Prostate gland (tissue), 2 donors: ENCODE measurements at regions not wholly inside any gene's neighbourhood (a gene's known extent, or its start where the extent isn't known, plus 50 kb on each side); places are given as distances from the start of the nearest gene placed in this dataset.

ENCODE experiments used
- DNase-seq: peaks from one replicate; pipeline ENCODE4 v3.0.0-alpha.2; 2019; ENCODE audit warnings: low spot score
- H3K27ac ChIP-seq, 2 donors: fragments of 200-600 bp; sonication (generic); 2 replicates each; pipeline ENCODE4 v1.5.1; 2017 to 2019
- H3K27me3 ChIP-seq: fragments of 200-600 bp; sonication (generic); replicated peaks from 2 replicates; pipeline ENCODE4 v1.5.1; 2019; ENCODE audit not compliant: insufficient read depth
- H3K36me3 ChIP-seq, 2 donors: fragments of 200-600 bp; sonication (generic); 1 replicate in 1 of 2; 2 replicates in 1 of 2; pipeline versions ENCODE4 v1.5.1 to v1.8.1; 2017 to 2019
- H3K4me1 ChIP-seq: fragments of 200-600 bp; sonication (generic); replicated peaks from 2 replicates; pipeline ENCODE4 v1.5.1; 2019
- H3K4me3 ChIP-seq, 2 donors: fragments of 200-600 bp; sonication (generic); 2 replicates each; pipeline ENCODE4 v1.5.1; 2017 to 2019
- H3K9me3 ChIP-seq: fragments of 200-600 bp; sonication (generic); 2 replicates; pipeline ENCODE4 v1.5.1; 2017
- CTCF ChIP-seq, 4 experiments: fragments of 200-600 bp in 2 of 4; fragments of 450-650 bp in 2 of 4; sonication (generic) in 2 of 4; IDR thresholded peaks; 1 replicate in 3 of 4; 2 replicates in 1 of 4; pipeline ENCODE4 v1.5.1; 2016 to 2019; ENCODE audit warnings: antibody characterized with exemption in 4 of 4, mild to moderate bottlenecking in 2 of 4, moderate library complexity in 2 of 4
- POLR2A ChIP-seq: fragments of 450-650 bp; IDR thresholded peaks from one replicate; pipeline ENCODE4 v1.6.1; 2016; ENCODE audit warnings: antibody characterized with exemption, mild to moderate bottlenecking
- POLR2AphosphoS5 ChIP-seq: sonication (generic); formaldehyde crosslinking; IDR thresholded peaks from one replicate; pipeline ENCODE4 v1.6.1; 2017; ENCODE audit warnings: antibody characterized with exemption
- WGBS: methylation state at CpG from one replicate; pipeline ENCODE4 v1.1.5; 2018; 5-methylcytosine and 5-hydroxymethylcytosine counted together
- intact Hi-C: fragments of 100-400 bp; cut with DNase I; formaldehyde crosslinking; loops from one replicate; pipeline ENCODE4 v1.14.2; 2022

GRCh38 chr4:189513421-189513820, 427.3 kb upstream of the FRG1 start:
- no peaks in the 10 kb centered on the region for H3K36me3 ChIP-seq
- 25% methylated on average over 7 of the region's 7 CpGs for WGBS
- DNase-seq = no peak
- H3K4me3 ChIP-seq = no peak overlapping the region
- no peaks in the 10 kb centered on the region for H3K27me3 ChIP-seq
- H3K27ac ChIP-seq = no peak overlapping the region
- H3K9me3 ChIP-seq = no peaks in the 10 kb centered on the region
- H3K4me1 ChIP-seq = no peaks in the 10 kb centered on the region
- intact Hi-C loops = no loop called here
- TF ChIP-seq CTCF (IDR thresholded peaks at IDR 0.05) (no peak), POLR2AphosphoS5 (no peak), POLR2A (no peak)

GRCh38 chr4:189514209-189514608, 426.5 kb upstream of the FRG1 start:
- TF ChIP-seq POLR2AphosphoS5 (no peak), POLR2A (no peak), CTCF (IDR thresholded peaks at IDR 0.05) (no peak)
- H3K9me3 ChIP-seq = no peaks in the 10 kb centered on the region
- no peak overlapping the region for H3K4me3 ChIP-seq
- DNase-seq = no peak
- WGBS = over 99% methylated on average over 6 of the region's 9 CpGs
- H3K27ac ChIP-seq = no peak overlapping the region
- intact Hi-C loops = no loop called here
- no peaks in the 10 kb centered on the region for H3K4me1 ChIP-seq
- no peaks in the 10 kb centered on the region for H3K36me3 ChIP-seq
- H3K27me3 ChIP-seq = no peaks in the 10 kb centered on the region

DNA sequence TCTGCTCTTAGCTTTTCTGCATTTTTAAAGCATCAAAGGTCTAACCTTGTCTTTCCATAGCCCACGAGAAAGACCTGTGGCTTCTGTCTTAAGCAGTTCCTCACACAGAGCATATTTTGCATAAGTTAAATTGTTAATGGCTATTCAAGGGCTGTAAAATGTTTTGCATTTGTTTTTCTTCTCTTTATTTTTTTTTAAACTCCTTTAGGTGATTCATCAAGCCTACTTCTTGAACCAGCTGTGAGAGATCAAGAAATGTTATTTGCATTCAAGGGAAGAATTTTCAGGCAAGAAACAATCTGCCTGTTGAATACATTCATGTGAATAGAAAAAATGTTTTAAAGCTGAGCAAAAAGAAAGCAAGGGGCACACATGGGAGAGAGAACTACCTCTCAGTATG, 423.8 kb upstream of the FRG1 start:
- WGBS = 68% methylated on average over 1 of the region's 1 CpG
- Histone ChIP-seq H3K27ac (no peak overlapping the region), H3K4me1 (no peaks in the 10 kb centered on the region), H3K4me3 (no peak overlapping the region), H3K9me3 (no peaks in the 10 kb centered on the region), H3K27me3 (no peaks in the 10 kb centered on the region), H3K36me3 (no peaks in the 10 kb centered on the region)
- no peak for TF ChIP-seq POLR2A
- no peak for TF ChIP-seq CTCF (IDR thresholded peaks at IDR 0.05)
- TF ChIP-seq POLR2AphosphoS5 = no peak
- no peak for DNase-seq
- intact Hi-C loops = no loop called here

GRCh38 chr4:189519186-189519585, 421.5 kb upstream of the FRG1 start:
- intact Hi-C loops = no loop called here

More at GRCh38 chr4:189519186-189519585, 421.5 kb upstream of the FRG1 start:
- no peaks in the 10 kb centered on the region for H3K36me3 ChIP-seq
- DNase-seq = no peak
- H3K4me3 ChIP-seq = no peak overlapping the region
- WGBS = 71% methylated on average over 2 of the region's 2 CpGs
- no peak overlapping the region for H3K27ac ChIP-seq
- H3K9me3 ChIP-seq = no peaks in the 10 kb centered on the region
- TF ChIP-seq POLR2AphosphoS5 (no peak), CTCF (IDR thresholded peaks at IDR 0.05) (no peak), POLR2A (no peak)
- no peaks in the 10 kb centered on the region for H3K27me3 ChIP-seq
- H3K4me1 ChIP-seq = no peaks in the 10 kb centered on the region
